ENCODE measurements at regions not wholly inside any gene's neighbourhood (a gene's known extent, or its start where the extent isn't known, plus 50 kb on each side); places are given as distances from the start of the nearest gene placed in this dataset.

DNA sequence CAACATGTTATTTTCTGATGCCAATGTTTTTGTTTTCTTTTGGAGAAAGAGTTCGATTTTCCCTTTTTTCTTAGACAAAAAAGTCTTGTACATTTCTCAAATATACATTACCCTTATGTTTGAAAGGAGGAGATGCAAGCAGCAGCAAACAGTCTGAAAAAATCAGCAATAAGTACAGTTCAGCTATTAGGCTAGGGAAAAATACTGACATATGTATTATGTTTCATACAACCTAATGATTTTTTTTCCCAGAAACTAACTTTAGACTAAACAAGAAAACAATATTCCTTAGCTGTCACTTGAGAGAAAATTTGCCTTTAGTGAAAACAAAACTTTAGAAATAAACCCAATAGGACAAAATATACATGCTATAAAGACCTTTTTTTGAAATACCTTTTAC is 1223.5 kb downstream of the SLITRK1 start:
- TF ChIP-seq, protein P1, sequence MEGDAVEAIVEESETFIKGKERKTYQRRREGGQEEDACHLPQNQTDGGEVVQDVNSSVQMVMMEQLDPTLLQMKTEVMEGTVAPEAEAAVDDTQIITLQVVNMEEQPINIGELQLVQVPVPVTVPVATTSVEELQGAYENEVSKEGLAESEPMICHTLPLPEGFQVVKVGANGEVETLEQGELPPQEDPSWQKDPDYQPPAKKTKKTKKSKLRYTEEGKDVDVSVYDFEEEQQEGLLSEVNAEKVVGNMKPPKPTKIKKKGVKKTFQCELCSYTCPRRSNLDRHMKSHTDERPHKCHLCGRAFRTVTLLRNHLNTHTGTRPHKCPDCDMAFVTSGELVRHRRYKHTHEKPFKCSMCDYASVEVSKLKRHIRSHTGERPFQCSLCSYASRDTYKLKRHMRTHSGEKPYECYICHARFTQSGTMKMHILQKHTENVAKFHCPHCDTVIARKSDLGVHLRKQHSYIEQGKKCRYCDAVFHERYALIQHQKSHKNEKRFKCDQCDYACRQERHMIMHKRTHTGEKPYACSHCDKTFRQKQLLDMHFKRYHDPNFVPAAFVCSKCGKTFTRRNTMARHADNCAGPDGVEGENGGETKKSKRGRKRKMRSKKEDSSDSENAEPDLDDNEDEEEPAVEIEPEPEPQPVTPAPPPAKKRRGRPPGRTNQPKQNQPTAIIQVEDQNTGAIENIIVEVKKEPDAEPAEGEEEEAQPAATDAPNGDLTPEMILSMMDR (conservative IDR thresholded peaks at IDR 0.05; ENCODE audit: low read depth, low read length): no peak
- TF ChIP-seq EZH2phosphoT487 (IDR thresholded peaks at IDR 0.05; ENCODE audit: borderline replicate concordance, low read length): no peak
